H1 (cell line): ENCODE measurements at regions not wholly inside any gene's neighbourhood (a gene's known extent, or its start where the extent isn't known, plus 50 kb on each side); places are given as distances from the start of the nearest gene placed in this dataset.

Experiments
- CHD7 ChIP-seq: fragments of 300-600 bp; sonication (generic); IDR thresholded peaks from 2 replicates; pipeline ENCODE4 v1.7.1; 2012; ENCODE audit warnings: low read length, moderate library complexity, mild to moderate bottlenecking, inconsistent platforms; ENCODE audit not compliant: insufficient replicate concordance
- PHF8 ChIP-seq: fragments of 200-600 bp; sonication (generic); conservative IDR thresholded peaks from 2 replicates; pipeline ENCODE4 v1.7.1; 2012; ENCODE audit warnings: low read depth, mild to moderate bottlenecking, inconsistent platforms, low read length, moderate library complexity
- SIN3A ChIP-seq, 2 experiments: IDR thresholded peaks in 1 of 2; conservative IDR thresholded peaks in 1 of 2; 2 replicates each; pipeline ENCODE4 v1.6.1; 2011 to 2012; ENCODE audit warnings: low read length in 2 of 2, improper control_type of control experiment in 1 of 2, low read depth in 1 of 2, mild to moderate bottlenecking in 1 of 2
- TF ChIP-seq, protein P1 (sequence below), 3 experiments: IDR thresholded peaks; 1 replicate in 2 of 3; 2 replicates in 1 of 3; pipeline versions ENCODE4 v1.5.1 to v1.6.1; 2011; ENCODE audit warnings: low read length in 3 of 3, mild to moderate bottlenecking in 3 of 3, inconsistent platforms in 2 of 3, low read depth in 1 of 3, moderate library complexity in 1 of 3; ENCODE audit not compliant: insufficient read depth in 1 of 3; ENCODE audit errors: control extremely low read depth in 1 of 3

DNA sequence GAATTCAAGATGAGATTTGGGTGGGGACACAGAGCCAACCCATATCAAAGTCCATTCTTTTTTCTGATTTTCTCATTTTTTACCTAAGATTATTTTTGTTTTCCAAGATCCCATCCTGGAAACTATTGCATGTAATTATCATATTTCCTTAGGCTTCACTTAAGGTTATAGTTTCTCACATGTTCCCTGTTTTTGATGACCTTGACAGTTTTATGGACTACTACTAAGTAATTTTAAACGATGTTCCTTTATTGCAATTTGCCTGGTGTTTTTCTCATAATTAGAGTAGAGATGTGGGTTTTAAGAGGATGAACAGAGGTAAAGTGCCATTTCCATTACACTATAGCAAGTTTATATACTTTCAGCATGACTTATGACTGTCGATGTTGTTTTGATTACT lies 795.1 kb downstream of the FAT4 start (continued):
- TF ChIP-seq CHD7 (no peak), PHF8 (no peak), SIN3A (conservative IDR thresholded peaks at IDR 0.05 in 1 of 2, IDR thresholded peaks at IDR 0.05 in 1 of 2; ENCODE audit: low read depth in 1 of 2, low read length in 2 of 2) (no peak)
- TF ChIP-seq, protein P1, sequence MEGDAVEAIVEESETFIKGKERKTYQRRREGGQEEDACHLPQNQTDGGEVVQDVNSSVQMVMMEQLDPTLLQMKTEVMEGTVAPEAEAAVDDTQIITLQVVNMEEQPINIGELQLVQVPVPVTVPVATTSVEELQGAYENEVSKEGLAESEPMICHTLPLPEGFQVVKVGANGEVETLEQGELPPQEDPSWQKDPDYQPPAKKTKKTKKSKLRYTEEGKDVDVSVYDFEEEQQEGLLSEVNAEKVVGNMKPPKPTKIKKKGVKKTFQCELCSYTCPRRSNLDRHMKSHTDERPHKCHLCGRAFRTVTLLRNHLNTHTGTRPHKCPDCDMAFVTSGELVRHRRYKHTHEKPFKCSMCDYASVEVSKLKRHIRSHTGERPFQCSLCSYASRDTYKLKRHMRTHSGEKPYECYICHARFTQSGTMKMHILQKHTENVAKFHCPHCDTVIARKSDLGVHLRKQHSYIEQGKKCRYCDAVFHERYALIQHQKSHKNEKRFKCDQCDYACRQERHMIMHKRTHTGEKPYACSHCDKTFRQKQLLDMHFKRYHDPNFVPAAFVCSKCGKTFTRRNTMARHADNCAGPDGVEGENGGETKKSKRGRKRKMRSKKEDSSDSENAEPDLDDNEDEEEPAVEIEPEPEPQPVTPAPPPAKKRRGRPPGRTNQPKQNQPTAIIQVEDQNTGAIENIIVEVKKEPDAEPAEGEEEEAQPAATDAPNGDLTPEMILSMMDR (IDR thresholded peaks at IDR 0.05; ENCODE audit: control extremely low read depth in 1 of 3, insufficient read depth in 1 of 3, low read depth in 1 of 3, low read length in 3 of 3) = no peak
- TF ChIP-seq, all 59 proteins: peak for 0
